22Rv1 (cell line): ENCODE measurements at regions not wholly inside any gene's neighbourhood (a gene's known extent, or its start where the extent isn't known, plus 50 kb on each side); places are given as distances from the start of the nearest gene placed in this dataset.

ENCODE experiments used
- H3K27ac ChIP-seq: fragments of 450-650 bp; 2 replicates; pipeline ENCODE4 v1.5.1; 2017
- ZFX ChIP-seq: fragments of 450-650 bp; IDR thresholded peaks from 2 replicates; pipeline ENCODE4 v1.6.1; 2017; ENCODE audit warnings: antibody characterized with exemption, borderline replicate concordance
- TF ChIP-seq, protein P1 (sequence below): fragments of 450-650 bp; IDR thresholded peaks from 2 replicates; pipeline ENCODE4 v1.5.1; 2017; ENCODE audit warnings: mild to moderate bottlenecking

DNA sequence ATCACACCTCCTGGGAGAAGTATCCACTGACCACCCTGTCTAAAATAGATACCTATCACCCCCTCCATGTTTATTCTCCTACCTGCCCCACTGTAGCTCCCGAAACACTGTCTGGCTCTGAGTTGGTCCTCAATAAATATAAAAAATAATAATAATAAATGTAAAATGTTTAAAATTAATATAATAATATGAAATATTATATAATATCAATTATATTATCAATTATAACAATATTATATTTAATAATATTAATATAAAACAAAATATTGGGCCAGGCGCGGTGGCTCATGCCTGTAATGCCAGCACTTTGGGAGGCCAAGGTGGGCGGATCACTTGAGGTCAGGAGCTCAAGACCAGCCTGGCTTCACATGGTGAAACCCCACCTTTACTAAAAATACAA, 52.3 kb upstream of the TIAM1 start:
- no peak overlapping the region for H3K27ac ChIP-seq
- TF ChIP-seq, protein P1, sequence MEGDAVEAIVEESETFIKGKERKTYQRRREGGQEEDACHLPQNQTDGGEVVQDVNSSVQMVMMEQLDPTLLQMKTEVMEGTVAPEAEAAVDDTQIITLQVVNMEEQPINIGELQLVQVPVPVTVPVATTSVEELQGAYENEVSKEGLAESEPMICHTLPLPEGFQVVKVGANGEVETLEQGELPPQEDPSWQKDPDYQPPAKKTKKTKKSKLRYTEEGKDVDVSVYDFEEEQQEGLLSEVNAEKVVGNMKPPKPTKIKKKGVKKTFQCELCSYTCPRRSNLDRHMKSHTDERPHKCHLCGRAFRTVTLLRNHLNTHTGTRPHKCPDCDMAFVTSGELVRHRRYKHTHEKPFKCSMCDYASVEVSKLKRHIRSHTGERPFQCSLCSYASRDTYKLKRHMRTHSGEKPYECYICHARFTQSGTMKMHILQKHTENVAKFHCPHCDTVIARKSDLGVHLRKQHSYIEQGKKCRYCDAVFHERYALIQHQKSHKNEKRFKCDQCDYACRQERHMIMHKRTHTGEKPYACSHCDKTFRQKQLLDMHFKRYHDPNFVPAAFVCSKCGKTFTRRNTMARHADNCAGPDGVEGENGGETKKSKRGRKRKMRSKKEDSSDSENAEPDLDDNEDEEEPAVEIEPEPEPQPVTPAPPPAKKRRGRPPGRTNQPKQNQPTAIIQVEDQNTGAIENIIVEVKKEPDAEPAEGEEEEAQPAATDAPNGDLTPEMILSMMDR = no peak
- TF ChIP-seq ZFX = no peak

DNA sequence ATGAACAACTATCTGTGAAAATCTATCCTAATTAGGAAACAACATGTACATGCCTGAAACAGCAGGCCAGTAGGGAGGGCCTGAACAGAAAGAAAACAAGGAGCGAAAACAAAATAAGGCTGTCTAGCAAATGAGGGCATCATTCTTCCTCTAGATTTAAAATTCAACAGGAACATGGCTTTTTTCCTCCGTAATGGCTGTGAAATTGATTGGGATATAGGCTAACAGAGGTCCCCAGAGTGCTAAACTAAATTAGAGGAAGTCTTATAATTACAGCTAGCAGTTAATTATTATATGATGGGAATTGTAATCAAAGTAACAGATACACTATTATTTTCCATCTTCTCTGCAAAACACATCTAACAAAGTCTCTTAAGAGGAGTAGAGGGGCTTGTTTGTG, 51.7 kb upstream of the TIAM1 start:
- no peak overlapping the region for H3K27ac ChIP-seq
- TF ChIP-seq, protein P1 = no peak
- no peak for TF ChIP-seq ZFX

- TF ChIP-seq, protein P1 = no peak
- no peak for TF ChIP-seq ZFX
- H3K27ac ChIP-seq = no peak overlapping the region
Measured at GRCh38 chr21:31395268-31395667, 51.2 kb upstream of the TIAM1 start.

DNA sequence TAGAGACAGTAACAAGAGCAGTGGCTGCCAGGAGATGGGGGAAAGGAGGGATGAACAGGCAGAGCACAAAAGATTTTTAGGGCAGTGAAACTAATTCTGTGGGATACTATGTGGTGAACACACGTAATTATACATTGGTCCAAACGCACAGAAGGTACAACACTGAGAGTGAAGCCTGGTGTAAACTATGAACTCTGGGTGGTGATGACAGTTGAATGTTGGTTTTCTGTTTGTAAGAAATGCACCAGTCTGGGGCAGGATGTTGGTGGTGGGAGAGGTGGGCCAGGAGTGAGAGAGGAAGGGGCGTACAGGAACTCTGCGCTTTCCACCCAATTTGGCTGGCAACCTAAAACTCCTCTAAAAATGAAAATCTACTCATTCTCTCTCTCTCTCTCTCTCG, 50.2 kb upstream of the TIAM1 start:
- no peak overlapping the region for H3K27ac ChIP-seq
- no peak for TF ChIP-seq ZFX
- TF ChIP-seq, protein P1 = no peak
